BJ (cell line): ENCODE measurements at regions not wholly inside any gene's neighbourhood (a gene's known extent, or its start where the extent isn't known, plus 50 kb on each side); places are given as distances from the start of the nearest gene placed in this dataset.

Experiments used
- CTCF ChIA-PET: fragments of 350-600 bp; formaldehyde crosslinking; extraction: SDS; loops from one replicate; lab custom pipeline; 2021; ENCODE audit warnings: antibody characterized with exemption, inconsistent platforms; lab: Yijun Ruan, JAX
- POLR2A ChIA-PET: fragments of 300-600 bp; sonication (Branson Sonifier 250); formaldehyde crosslinking; extraction: SDS; loops from one replicate; lab custom pipeline; 2021; ENCODE audit warnings: antibody characterized with exemption; lab: Charles Lee
- DNase-seq: peaks from one replicate; pipeline ENCODE4 v3.0.0-alpha.2; 2011; ENCODE audit warnings: low read depth
- H3K27me3 ChIP-seq: 2 replicates; pipeline ENCODE4 v1.6.0; 2011; ENCODE audit warnings: low read length; ENCODE audit not compliant: control insufficient read depth, insufficient read depth
- H3K36me3 ChIP-seq: 2 replicates; pipeline ENCODE4 v1.5.1; 2011; ENCODE audit warnings: low read length; ENCODE audit not compliant: control insufficient read depth, insufficient read depth
- H3K4me3 ChIP-seq: 2 replicates; pipeline ENCODE4 v1.5.1; 2011; ENCODE audit warnings: low read depth, mild to moderate bottlenecking, control low read depth, low read length
- TF ChIP-seq, protein P1 (sequence below): IDR thresholded peaks from 2 replicates; pipeline ENCODE4 v1.5.1; 2011; ENCODE audit warnings: low read depth, mild to moderate bottlenecking, control low read depth, inconsistent platforms, low read length, moderate library complexity; ENCODE audit not compliant: insufficient read depth

DNA sequence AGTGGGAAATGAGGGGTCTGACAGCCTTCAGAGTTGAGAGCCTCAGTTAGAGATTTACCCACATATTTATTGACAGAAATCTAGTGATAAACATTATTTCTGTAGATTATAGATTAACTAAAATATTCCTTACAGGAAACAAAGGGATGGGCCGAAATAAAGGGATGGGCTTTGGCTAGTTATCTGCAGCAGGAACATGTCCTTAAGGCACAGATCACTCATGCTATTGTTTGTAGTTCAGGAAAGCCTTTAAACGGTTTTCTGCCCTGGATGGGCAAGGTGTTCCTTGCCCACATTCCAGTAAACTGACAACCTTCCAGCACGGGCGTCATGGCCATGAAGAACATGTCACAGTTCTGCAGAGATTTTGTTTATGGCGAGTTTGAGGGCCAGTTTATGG is 154.8 kb upstream of the TOM1L1 start:
- Histone ChIP-seq H3K27me3 (no peaks in the 10 kb centered on the region), H3K36me3 (no peaks in the 10 kb centered on the region), H3K4me3 (no peak overlapping the region)
- POLR2A ChIA-PET = no interaction called here
- no peak for DNase-seq
- TF ChIP-seq, protein P1, sequence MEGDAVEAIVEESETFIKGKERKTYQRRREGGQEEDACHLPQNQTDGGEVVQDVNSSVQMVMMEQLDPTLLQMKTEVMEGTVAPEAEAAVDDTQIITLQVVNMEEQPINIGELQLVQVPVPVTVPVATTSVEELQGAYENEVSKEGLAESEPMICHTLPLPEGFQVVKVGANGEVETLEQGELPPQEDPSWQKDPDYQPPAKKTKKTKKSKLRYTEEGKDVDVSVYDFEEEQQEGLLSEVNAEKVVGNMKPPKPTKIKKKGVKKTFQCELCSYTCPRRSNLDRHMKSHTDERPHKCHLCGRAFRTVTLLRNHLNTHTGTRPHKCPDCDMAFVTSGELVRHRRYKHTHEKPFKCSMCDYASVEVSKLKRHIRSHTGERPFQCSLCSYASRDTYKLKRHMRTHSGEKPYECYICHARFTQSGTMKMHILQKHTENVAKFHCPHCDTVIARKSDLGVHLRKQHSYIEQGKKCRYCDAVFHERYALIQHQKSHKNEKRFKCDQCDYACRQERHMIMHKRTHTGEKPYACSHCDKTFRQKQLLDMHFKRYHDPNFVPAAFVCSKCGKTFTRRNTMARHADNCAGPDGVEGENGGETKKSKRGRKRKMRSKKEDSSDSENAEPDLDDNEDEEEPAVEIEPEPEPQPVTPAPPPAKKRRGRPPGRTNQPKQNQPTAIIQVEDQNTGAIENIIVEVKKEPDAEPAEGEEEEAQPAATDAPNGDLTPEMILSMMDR = no peak
- CTCF ChIA-PET = interaction anchor here (0.5 kb wide), 1 partner anchor 20 kb away, joined by 4 read pairs; no protein-coding TSS in a partner anchor

DNA sequence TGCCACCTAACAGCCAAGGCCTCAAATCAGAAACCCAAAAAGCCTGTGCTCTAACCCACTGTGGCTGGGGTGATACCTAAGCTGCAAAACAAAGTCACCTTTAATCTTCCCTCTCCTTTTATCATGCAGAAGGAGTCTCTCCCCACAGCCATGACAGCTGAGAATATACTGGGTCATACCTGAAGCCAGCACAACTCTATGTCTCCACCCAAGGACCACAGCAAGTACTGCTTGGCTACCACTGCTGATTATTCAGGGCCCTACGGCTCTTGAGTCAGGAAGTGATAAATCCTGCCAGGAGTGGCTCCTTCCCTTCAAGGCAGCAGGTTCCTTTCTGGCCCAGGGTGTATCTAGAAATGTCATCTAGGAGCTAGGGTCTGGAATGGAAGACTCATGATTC is 151.5 kb upstream of the TOM1L1 start:
- no peak overlapping the region for H3K4me3 ChIP-seq
- TF ChIP-seq, protein P1 = no peak
- CTCF ChIA-PET = no interaction called here
- POLR2A ChIA-PET = no interaction called here
- DNase-seq = no peak
- no peaks in the 10 kb centered on the region for H3K27me3 ChIP-seq
- no peaks in the 10 kb centered on the region for H3K36me3 ChIP-seq

DNA sequence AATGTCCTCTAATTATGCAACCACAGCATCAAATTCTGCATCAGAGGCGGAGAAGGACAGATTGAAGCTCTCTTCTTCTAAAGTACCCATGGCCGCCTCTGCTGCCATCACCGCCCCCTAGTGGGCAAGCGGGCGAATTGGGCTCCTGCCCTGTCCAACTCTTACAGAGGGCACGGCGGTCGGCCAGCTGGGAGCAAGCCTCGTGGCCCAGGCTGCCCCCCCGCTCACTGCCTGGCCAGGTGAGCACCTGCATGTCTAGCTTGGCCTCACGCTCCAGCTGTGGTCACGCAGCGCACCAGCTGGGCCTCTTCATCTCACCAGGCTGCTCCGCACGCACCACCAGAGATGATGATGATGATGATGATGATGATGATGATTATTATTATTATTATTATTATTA is 146.1 kb upstream of the TOM1L1 start:
- ChIA-PET CTCF (no interaction called here), POLR2A (no interaction called here)
- Histone ChIP-seq H3K36me3 (no peaks in the 10 kb centered on the region), H3K27me3 (no peaks in the 10 kb centered on the region), H3K4me3 (no peak overlapping the region)
- no peak for DNase-seq
- TF ChIP-seq, protein P1 = no peak

DNA sequence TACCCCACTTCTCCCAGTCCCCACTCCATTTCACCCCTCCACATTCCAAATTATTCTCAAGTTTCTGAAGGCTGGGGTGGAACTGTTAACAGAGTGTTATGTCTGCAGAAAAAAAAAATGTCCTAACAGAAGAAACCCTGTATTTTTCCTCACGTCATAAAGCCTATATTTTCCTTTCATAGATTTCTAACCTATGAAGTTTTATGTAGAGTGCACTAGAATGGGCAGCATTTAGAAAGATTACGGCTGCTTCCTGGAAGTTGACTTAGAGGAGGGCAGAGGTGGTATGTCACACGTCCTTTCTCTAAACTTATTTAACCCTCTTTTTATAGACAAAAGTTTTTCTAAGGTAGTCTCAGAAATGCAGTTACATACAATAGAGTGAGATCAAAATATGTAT is 139.8 kb upstream of the TOM1L1 start:
- POLR2A ChIA-PET = no interaction called here
- H3K36me3 ChIP-seq = no peaks in the 10 kb centered on the region
- no peak for DNase-seq
- TF ChIP-seq, protein P1 = no peak
- H3K27me3 ChIP-seq = no peaks in the 10 kb centered on the region
- H3K4me3 ChIP-seq = no peak overlapping the region
- CTCF ChIA-PET = no interaction called here

DNA sequence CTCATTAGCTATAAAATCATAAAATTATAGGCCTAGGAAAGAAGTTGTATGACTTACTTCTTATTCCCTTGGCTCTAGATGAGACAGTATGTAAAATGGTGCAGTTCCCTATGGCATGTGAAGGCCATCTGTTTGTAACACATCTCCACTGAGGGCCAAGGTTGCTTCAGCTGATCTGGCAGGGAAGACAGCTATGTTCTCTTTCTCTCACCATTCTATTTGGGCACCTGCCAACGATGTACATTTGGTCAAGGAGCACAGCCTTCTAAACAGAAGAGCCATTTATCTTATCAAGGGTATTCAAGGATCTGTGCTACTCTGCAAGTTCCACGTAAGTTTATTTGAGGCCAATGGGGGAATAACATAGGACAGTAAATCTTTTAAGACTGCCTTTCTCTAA is 129.8 kb upstream of the TOM1L1 start:
- Histone ChIP-seq H3K36me3 (no peaks in the 10 kb centered on the region), H3K4me3 (no peak overlapping the region), H3K27me3 (no peaks in the 10 kb centered on the region)
- no peak for DNase-seq
- ChIA-PET CTCF (no interaction called here), POLR2A (no interaction called here)
- TF ChIP-seq, protein P1 = no peak
